ENCODE measurements at regions not wholly inside any gene's neighbourhood (a gene's known extent, or its start where the extent isn't known, plus 50 kb on each side); places are given as distances from the start of the nearest gene placed in this dataset.
"Not testable (repeated sequence)": the region's sequence is repeated elsewhere in the genome, so short reads cannot be mapped to it uniquely, and the experiment has no call there.

GRCh38 chr16:29327631-29328408, 78.7 kb downstream of the NPIPB11 start:
- H3K4me1 ChIP-seq; H3K9me3 ChIP-seq; H3K4me3 ChIP-seq; H3K27me3 ChIP-seq; intact Hi-C loops (cut with DNase I; ENCODE audit: low total_unique reads); DNase-seq; in situ Hi-C loops (cut with MboI; ENCODE audit: low pct_ligation_motif_present in 1 of 4, low pct_unique_long_range_greater_than_20kb in 1 of 4, low sequenced_read_pairs in 3 of 4); H3K27ac ChIP-seq; H3K36me3 ChIP-seq: not testable (repeated sequence)
- WGBS, 2 donors (ENCODE audit: low coverage in 1 of 2): 56 to 59% methylated on average over 5 to 9 of the region's 12 CpGs

- WGBS, 2 donors (ENCODE audit: low coverage in 1 of 2): 79% methylated on average over 26 of the region's 34 CpGs; no CpG with 5 or more reads in 1 of the 2 donors
- in situ Hi-C loops (cut with MboI; ENCODE audit: low pct_ligation_motif_present in 1 of 4, low pct_unique_long_range_greater_than_20kb in 1 of 4, low sequenced_read_pairs in 3 of 4): not testable (repeated sequence)
Observed at GRCh38 chr16:29326164-29327125, 80.1 kb downstream of the NPIPB11 start.

GRCh38 chr16:29323725-29324124, 82.8 kb downstream of the NPIPB11 start:
- 82% methylated on average over 6 of the region's 6 CpGs; no CpG with 5 or more reads in 1 of the 2 donors for WGBS, 2 donors (ENCODE audit: low coverage in 1 of 2)
- H3K27ac ChIP-seq; H3K27me3 ChIP-seq; H3K36me3 ChIP-seq; H3K4me3 ChIP-seq; DNase-seq; H3K9me3 ChIP-seq; in situ Hi-C loops (cut with MboI; ENCODE audit: low pct_ligation_motif_present in 1 of 4, low pct_unique_long_range_greater_than_20kb in 1 of 4, low sequenced_read_pairs in 3 of 4); intact Hi-C loops (cut with DNase I; ENCODE audit: low total_unique reads); H3K4me1 ChIP-seq: not testable (repeated sequence)

More at GRCh38 chr16:29326164-29327125, 80.1 kb downstream of the NPIPB11 start:
- H3K27me3 ChIP-seq; H3K36me3 ChIP-seq; H3K4me3 ChIP-seq; intact Hi-C loops (cut with DNase I; ENCODE audit: low total_unique reads); H3K27ac ChIP-seq; H3K4me1 ChIP-seq; DNase-seq; H3K9me3 ChIP-seq: not testable (repeated sequence)

GRCh38 chr16:29321585-29321984, 84.9 kb downstream of the NPIPB11 start:
- no peak for DNase-seq
- in situ Hi-C loops (cut with MboI; ENCODE audit: low pct_ligation_motif_present in 1 of 4, low pct_unique_long_range_greater_than_20kb in 1 of 4, low sequenced_read_pairs in 3 of 4): no loop called here
- 91% methylated on average over 8 of the region's 9 CpGs; no CpG with 5 or more reads in 1 of the 2 donors for WGBS, 2 donors (ENCODE audit: low coverage in 1 of 2)
- TF ChIP-seq POLR2AphosphoS5 (IDR thresholded peaks at IDR 0.05) (no peak), POLR2A (IDR thresholded peaks at IDR 0.05) (no peak), CTCF (IDR thresholded peaks at IDR 0.05) (no peak), EP300 (IDR thresholded peaks at IDR 0.05; ENCODE audit: low read depth) (no peak)
- no peak overlapping the region for H3K27ac ChIP-seq
- H3K36me3 ChIP-seq: no peaks in the 10 kb centered on the region
- H3K4me1 ChIP-seq: peaks cover 0 to 6% (median 0%) of the 10 kb centered on the region in 4 donors
- intact Hi-C loops (cut with DNase I; ENCODE audit: low total_unique reads): no loop called here
- no peaks in the 10 kb centered on the region for H3K9me3 ChIP-seq
- no peaks in the 10 kb centered on the region for H3K27me3 ChIP-seq
- no peak overlapping the region for H3K4me3 ChIP-seq

GRCh38 chr16:29321000-29321393, 85.5 kb downstream of the NPIPB11 start:
- Histone ChIP-seq H3K36me3 (no peaks in the 10 kb centered on the region), H3K27me3 (no peaks in the 10 kb centered on the region), H3K9me3 (no peaks in the 10 kb centered on the region), H3K27ac (no peak overlapping the region), H3K4me3 (no peak overlapping the region), H3K4me1 (peaks cover 0 to 6% (median 0%) of the 10 kb centered on the region in 4 donors)
- TF ChIP-seq CTCF (IDR thresholded peaks at IDR 0.05) (no peak), POLR2AphosphoS5 (IDR thresholded peaks at IDR 0.05) (no peak), EP300 (IDR thresholded peaks at IDR 0.05; ENCODE audit: low read depth) (no peak), POLR2A (IDR thresholded peaks at IDR 0.05) (no peak)
- no peak for DNase-seq
- intact Hi-C loops (cut with DNase I; ENCODE audit: low total_unique reads) (no loop called here), in situ Hi-C loops (cut with MboI; ENCODE audit: low pct_ligation_motif_present in 1 of 4, low pct_unique_long_range_greater_than_20kb in 1 of 4, low sequenced_read_pairs in 3 of 4) (no loop called here)
- 94% methylated on average over 18 of the region's 18 CpGs; no CpG with 5 or more reads in 1 of the 2 donors for WGBS, 2 donors (ENCODE audit: low coverage in 1 of 2)

Measured in transverse colon (tissue), 4 donors.